H9 (cell line): ENCODE measurements at regions not wholly inside any gene's neighbourhood (a gene's known extent, or its start where the extent isn't known, plus 50 kb on each side); places are given as distances from the start of the nearest gene placed in this dataset.
"Not testable (repeated sequence)": the region's sequence is repeated elsewhere in the genome, so short reads cannot be mapped to it uniquely, and the experiment has no call there.

Source experiments
- DNase-seq: peaks from one replicate; pipeline ENCODE4 v3.0.0-alpha.2; 2017
- H2AFZ ChIP-seq: one replicate; pipeline ENCODE4 v1.6.1; 2013; ENCODE audit warnings: mild to moderate bottlenecking, low read length, control low read depth, moderate library complexity
- H2AK5ac ChIP-seq: 2 replicates; pipeline ENCODE4 v1.6.1; 2013; ENCODE audit warnings: low read length, control low read depth, mixed read lengths; ENCODE audit not compliant: insufficient read length
- H2BK120ac ChIP-seq: one replicate; pipeline ENCODE4 v1.6.1; 2013; ENCODE audit warnings: low read depth, mild to moderate bottlenecking, low read length, control low read depth, inconsistent platforms; ENCODE audit not compliant: poor library complexity, severe bottlenecking
- H2BK12ac ChIP-seq: 2 replicates; pipeline ENCODE4 v1.6.1; 2013; ENCODE audit warnings: low read length, control low read depth, mixed read lengths, low read depth; ENCODE audit not compliant: insufficient read length
- H2BK15ac ChIP-seq: 2 replicates; pipeline ENCODE4 v1.6.1; 2013; ENCODE audit warnings: low read depth, low read length, control low read depth
- H2BK20ac ChIP-seq: one replicate; pipeline ENCODE4 v1.6.1; 2013; ENCODE audit warnings: low read depth, mild to moderate bottlenecking, low read length, control low read depth, inconsistent platforms; ENCODE audit not compliant: poor library complexity, severe bottlenecking
- H2BK5ac ChIP-seq: 2 replicates; pipeline ENCODE4 v1.6.1; 2013; ENCODE audit warnings: low read length, control low read depth, mixed read lengths; ENCODE audit not compliant: insufficient read length
- H3K14ac ChIP-seq: 2 replicates; pipeline ENCODE4 v1.6.1; 2013; ENCODE audit warnings: low read length, control low read depth; ENCODE audit not compliant: insufficient read depth
- H3K18ac ChIP-seq: 2 replicates; pipeline ENCODE4 v1.6.1; 2013; ENCODE audit warnings: low read depth, mild to moderate bottlenecking, mixed read lengths, low read length, control low read depth; ENCODE audit not compliant: insufficient read length
- H3K23ac ChIP-seq: 2 replicates; pipeline ENCODE4 v1.6.1; 2013; ENCODE audit warnings: low read length, control low read depth, mixed read lengths, low read depth; ENCODE audit not compliant: insufficient read length
- H3K23me2 ChIP-seq: 2 replicates; pipeline ENCODE4 v1.6.1; 2013; ENCODE audit warnings: low read depth, mild to moderate bottlenecking, mixed read lengths, low read length, control low read depth; ENCODE audit not compliant: insufficient read length, poor library complexity, severe bottlenecking
- H3K27ac ChIP-seq: 2 replicates; pipeline ENCODE4 v1.5.1; 2013; ENCODE audit warnings: low read length, control low read depth, mixed read lengths, low read depth; ENCODE audit not compliant: insufficient read length
- H3K27me3 ChIP-seq: 2 replicates; pipeline ENCODE4 v1.6.1; 2013; ENCODE audit warnings: low read length, control low read depth, inconsistent platforms; ENCODE audit not compliant: insufficient read depth
- H3K4ac ChIP-seq: 2 replicates; pipeline ENCODE4 v1.6.1; 2013; ENCODE audit warnings: low read depth, mild to moderate bottlenecking, control low read depth, inconsistent platforms, low read length, moderate library complexity
- H3K4me1 ChIP-seq: 2 replicates; pipeline ENCODE4 v1.6.1; 2013; ENCODE audit warnings: low read length, control low read depth, inconsistent platforms; ENCODE audit not compliant: insufficient read depth
- H3K4me2 ChIP-seq: 2 replicates; pipeline ENCODE4 v1.6.1; 2013; ENCODE audit warnings: low read length, control low read depth, mixed read lengths; ENCODE audit not compliant: insufficient read length, insufficient read depth
- H3K56ac ChIP-seq: 2 replicates; pipeline ENCODE4 v1.6.1; 2013; ENCODE audit warnings: low read depth, mild to moderate bottlenecking, mixed read lengths, low read length, control low read depth; ENCODE audit not compliant: insufficient read length
- H3K79me1 ChIP-seq: 2 replicates; pipeline ENCODE4 v1.6.1; 2013; ENCODE audit warnings: low read depth, mild to moderate bottlenecking, moderate library complexity, low read length, control low read depth, inconsistent platforms; ENCODE audit not compliant: insufficient read depth, poor library complexity, severe bottlenecking
- H3K79me2 ChIP-seq: 2 replicates; pipeline ENCODE4 v1.6.1; 2013; ENCODE audit warnings: low read length, control low read depth, inconsistent platforms; ENCODE audit not compliant: insufficient read depth
- H3K9ac ChIP-seq: 2 replicates; pipeline ENCODE4 v1.6.1; 2013; ENCODE audit warnings: low read length, control low read depth, mixed read lengths; ENCODE audit not compliant: insufficient read length; ENCODE audit errors: extremely low read depth
- H3K9me3 ChIP-seq: one replicate; pipeline ENCODE4 v1.6.1; 2013; ENCODE audit warnings: low read depth, low read length, inconsistent platforms; ENCODE audit not compliant: control insufficient read depth
- H3T11ph ChIP-seq: one replicate; pipeline ENCODE4 v1.6.1; 2013; ENCODE audit warnings: mild to moderate bottlenecking, low read length, control low read depth, inconsistent platforms
- H4K20me1 ChIP-seq: one replicate; pipeline ENCODE4 v1.6.1; 2013; ENCODE audit not compliant: control insufficient read depth, insufficient read length, insufficient read depth
- H4K5ac ChIP-seq: 2 replicates; pipeline ENCODE4 v1.6.1; 2013; ENCODE audit warnings: low read depth, mild to moderate bottlenecking, mixed read lengths, low read length, control low read depth; ENCODE audit not compliant: insufficient read length
- H4K8ac ChIP-seq: replicated peaks from 2 replicates; pipeline ENCODE4 v1.6.1; 2013; ENCODE audit warnings: low read length, control low read depth, mixed read lengths, low read depth; ENCODE audit not compliant: insufficient read length
- H4K91ac ChIP-seq: 2 replicates; pipeline ENCODE4 v1.6.1; 2013; ENCODE audit warnings: low read depth, mild to moderate bottlenecking, moderate library complexity, mixed read lengths, low read length, control low read depth; ENCODE audit not compliant: insufficient read length
- H3K27ac Mint-ChIP-seq, 3 experiments: 2 replicates in 2 of 3; 3 replicates in 1 of 3; pipeline ENCODE4 v1.8.0; 2020 to 2021; ENCODE audit warnings: mixed read lengths in 3 of 3, mild to moderate bottlenecking in 1 of 3, moderate library complexity in 1 of 3
- H3K27me3 Mint-ChIP-seq: 2 replicates; pipeline ENCODE4 v1.8.0; 2021; ENCODE audit warnings: low read depth, mild to moderate bottlenecking, moderate library complexity, mixed read lengths
- H3K36me3 Mint-ChIP-seq, 3 experiments: 2 replicates in 2 of 3; 3 replicates in 1 of 3; pipeline ENCODE4 v1.8.0; 2020 to 2021; ENCODE audit warnings: low read depth in 3 of 3, mixed read lengths in 3 of 3; ENCODE audit not compliant: insufficient read depth in 1 of 3
- H3K4me1 Mint-ChIP-seq, 2 experiments: 2 replicates each; pipeline ENCODE4 v1.8.0; 2020; ENCODE audit warnings: mixed read lengths in 2 of 2
- H3K4me3 Mint-ChIP-seq, 2 experiments: 2 replicates in 1 of 2; 3 replicates in 1 of 2; pipeline ENCODE4 v1.8.0; 2020 to 2021; ENCODE audit warnings: mild to moderate bottlenecking in 2 of 2, mixed read lengths in 2 of 2, moderate library complexity in 1 of 2
- H3K9me3 Mint-ChIP-seq, 2 experiments: 2 replicates in 1 of 2; 3 replicates in 1 of 2; pipeline ENCODE4 v1.8.0; 2020; ENCODE audit warnings: mild to moderate bottlenecking in 2 of 2, mixed read lengths in 2 of 2, moderate library complexity in 1 of 2
- WGBS: extraction: QIAGEN DNeasy Blood & Tissue Kit; methylation state at CpG from one replicate; pipeline ENCODE4 v1.1.7; 2013; ENCODE audit warnings: missing lambda C conversion rate, low lambda C conversion rate, mixed read lengths; ENCODE audit not compliant: insufficient read length; ENCODE audit errors: extremely low coverage; 5-methylcytosine and 5-hydroxymethylcytosine counted together

GRCh38 chr16:21367733-21368421 lies 89.8 kb upstream of the CRYM start:
- H3K23ac ChIP-seq, H3K27me3 Mint-ChIP-seq, H2AK5ac ChIP-seq, H2BK20ac ChIP-seq, H4K8ac ChIP-seq, H3K4me2 ChIP-seq, H3K9me3 ChIP-seq, H2BK15ac ChIP-seq, H4K5ac ChIP-seq, H3T11ph ChIP-seq, H4K91ac ChIP-seq, H3K4ac ChIP-seq, H3K79me1 ChIP-seq, H3K4me3 Mint-ChIP-seq, H2BK5ac ChIP-seq, H3K4me1 Mint-ChIP-seq, H3K18ac ChIP-seq, H3K27ac ChIP-seq, H3K79me2 ChIP-seq, H3K27ac Mint-ChIP-seq, H2AFZ ChIP-seq, H2BK12ac ChIP-seq, H3K27me3 ChIP-seq, H3K4me1 ChIP-seq, H3K9me3 Mint-ChIP-seq, DNase-seq, H2BK120ac ChIP-seq, H3K36me3 Mint-ChIP-seq, H3K14ac ChIP-seq, H4K20me1 ChIP-seq, H3K9ac ChIP-seq, H3K23me2 ChIP-seq, H3K56ac ChIP-seq: not testable (repeated sequence)
- whole genome bisulfite sequencing: no CpG with 5 or more reads among the region's 9 CpGs

- not testable (repeated sequence) for H4K91ac ChIP-seq, H3K56ac ChIP-seq, H3K27me3 ChIP-seq, H2BK5ac ChIP-seq, H3K23me2 ChIP-seq, H3T11ph ChIP-seq, H3K36me3 Mint-ChIP-seq, H2BK12ac ChIP-seq, H2AK5ac ChIP-seq, H3K18ac ChIP-seq, H4K20me1 ChIP-seq, H3K27ac ChIP-seq, H2BK120ac ChIP-seq, H3K9me3 Mint-ChIP-seq, H2AFZ ChIP-seq, H3K4me3 Mint-ChIP-seq, H4K5ac ChIP-seq, H2BK15ac ChIP-seq, H3K79me2 ChIP-seq, H3K23ac ChIP-seq, H3K9ac ChIP-seq, H3K79me1 ChIP-seq, H3K4me1 ChIP-seq, H3K27ac Mint-ChIP-seq, H3K4me2 ChIP-seq, H3K14ac ChIP-seq, H3K4me1 Mint-ChIP-seq, H3K9me3 ChIP-seq, H4K8ac ChIP-seq, DNase-seq, H2BK20ac ChIP-seq, H3K27me3 Mint-ChIP-seq, H3K4ac ChIP-seq
- WGBS: no CpG with 5 or more reads among the region's 2 CpGs
Measured at GRCh38 chr16:21366998-21367397, 88.9 kb upstream of the CRYM start.
